BE2C (cell line): ENCODE measurements at regions not wholly inside any gene's neighbourhood (a gene's known extent, or its start where the extent isn't known, plus 50 kb on each side); places are given as distances from the start of the nearest gene placed in this dataset.
"Not testable (repeated sequence)": the region's sequence is repeated elsewhere in the genome, so short reads cannot be mapped to it uniquely, and the experiment has no call there.

Experiments
- DNase-seq: peaks from one replicate; pipeline ENCODE4 v3.0.0-alpha.2; 2020
- H3K27me3 ChIP-seq: fragments of 250-450 bp; sonication (Bioruptor Pico); 2 replicates; pipeline ENCODE4 v1.5.1; 2020; ENCODE audit warnings: mild to moderate bottlenecking
- H3K36me3 ChIP-seq: fragments of 250-450 bp; sonication (Bioruptor Pico); 2 replicates; pipeline ENCODE4 v1.5.1; 2020; ENCODE audit warnings: mild to moderate bottlenecking
- H3K4me1 ChIP-seq: fragments of 250-450 bp; sonication (Bioruptor Pico); 2 replicates; pipeline ENCODE4 v1.5.1; 2020
- H3K4me3 ChIP-seq: 2 replicates; pipeline ENCODE4 v1.5.1; 2011; ENCODE audit warnings: low read depth, low read length
- H3K9me3 ChIP-seq: fragments of 250-450 bp; sonication (Bioruptor Pico); 2 replicates; pipeline ENCODE4 v1.5.1; 2020
- CTCF ChIP-seq: IDR thresholded peaks from 2 replicates; pipeline ENCODE4 v1.5.1; 2012; ENCODE audit warnings: mild to moderate bottlenecking, low read depth, low read length

GRCh38 chr4:159024266-159024665 lies 78.6 kb upstream of the RAPGEF2 start:
- no peak for DNase-seq
- Histone ChIP-seq H3K27me3 (no peaks in the 10 kb centered on the region), H3K4me1 (no peaks in the 10 kb centered on the region), H3K4me3 (no peak overlapping the region), H3K9me3 (no peaks in the 10 kb centered on the region), H3K36me3 (no peaks in the 10 kb centered on the region)
- no peak for TF ChIP-seq CTCF

- H3K9me3 ChIP-seq, result no peaks in the 10 kb centered on the region
- no peaks in the 10 kb centered on the region for H3K36me3 ChIP-seq
- no peak overlapping the region for H3K4me3 ChIP-seq
- no peak for TF ChIP-seq CTCF
- H3K4me1 ChIP-seq, result no peaks in the 10 kb centered on the region
- no peaks in the 10 kb centered on the region for H3K27me3 ChIP-seq
- no peak for DNase-seq
These were observed 78.1 kb upstream of the RAPGEF2 start for GRCh38 chr4:159024828-159025227.

- Histone ChIP-seq H3K36me3 (no peaks in the 10 kb centered on the region), H3K27me3 (no peaks in the 10 kb centered on the region), H3K4me3 (no peak overlapping the region), H3K4me1 (no peaks in the 10 kb centered on the region), H3K9me3 (no peaks in the 10 kb centered on the region)
- no peak for TF ChIP-seq CTCF
- DNase-seq, result no peak
These were observed 76.5 kb upstream of the RAPGEF2 start for GRCh38 chr4:159026329-159026728.

- no peak for TF ChIP-seq CTCF
- H3K4me3 ChIP-seq, result no peak overlapping the region
- DNase-seq, result no peak
These were observed 75.3 kb upstream of the RAPGEF2 start for GRCh38 chr4:159027535-159027934.

GRCh38 chr4:159029481-159029880 lies 73.4 kb upstream of the RAPGEF2 start:
- DNase-seq, result no peak
- Histone ChIP-seq H3K4me3 (no peak overlapping the region), H3K36me3 (no peaks in the 10 kb centered on the region), H3K9me3 (no peaks in the 10 kb centered on the region), H3K4me1 (no peaks in the 10 kb centered on the region), H3K27me3 (no peaks in the 10 kb centered on the region)
- TF ChIP-seq CTCF, result no peak

More at GRCh38 chr4:159027535-159027934, 75.3 kb upstream of the RAPGEF2 start:
- Histone ChIP-seq H3K4me1 (no peaks in the 10 kb centered on the region), H3K36me3 (no peaks in the 10 kb centered on the region), H3K9me3 (no peaks in the 10 kb centered on the region), H3K27me3 (no peaks in the 10 kb centered on the region)

GRCh38 chr4:159030297-159030696 lies 72.6 kb upstream of the RAPGEF2 start:
- not testable (repeated sequence) for H3K27me3 ChIP-seq, H3K9me3 ChIP-seq, H3K4me1 ChIP-seq, DNase-seq, H3K36me3 ChIP-seq, H3K4me3 ChIP-seq

GRCh38 chr4:159035570-159035969 lies 67.3 kb upstream of the RAPGEF2 start:
- TF ChIP-seq CTCF, result no peak
- no peaks in the 10 kb centered on the region for H3K9me3 ChIP-seq
- H3K36me3 ChIP-seq, result no peaks in the 10 kb centered on the region
- DNase-seq, result no peak
- no peaks in the 10 kb centered on the region for H3K4me1 ChIP-seq
- no peak overlapping the region for H3K4me3 ChIP-seq
- no peaks in the 10 kb centered on the region for H3K27me3 ChIP-seq
